Tibial nerve (tissue), 4 donors: ENCODE measurements at regions not wholly inside any gene's neighbourhood (a gene's known extent, or its start where the extent isn't known, plus 50 kb on each side); places are given as distances from the start of the nearest gene placed in this dataset.

Experiments
- DNase-seq, 2 donors: peaks; one replicate each; pipeline ENCODE4 v3.0.0-alpha.2; 2019; ENCODE audit warnings: low spot score in 2 of 2
- H3K27ac ChIP-seq, 4 donors: fragments of 200-600 bp; sonication (generic) in 3 of 4; one replicate each; pipeline ENCODE4 v1.5.1; 2017 to 2019; ENCODE audit warnings: mild to moderate bottlenecking in 1 of 4
- H3K27me3 ChIP-seq, 2 donors: fragments of 200-600 bp; sonication (generic) in 1 of 2; one replicate each; pipeline versions ENCODE4 v1.5.1 to v1.6.0; 2017 to 2019
- H3K36me3 ChIP-seq, 3 donors: fragments of 200-600 bp; sonication (generic); one replicate each; pipeline ENCODE4 v1.5.1; 2018 to 2019
- H3K4me1 ChIP-seq, 4 donors: fragments of 200-600 bp; sonication (generic) in 3 of 4; one replicate each; pipeline ENCODE4 v1.5.1; 2017 to 2019
- H3K4me3 ChIP-seq, 4 donors: fragments of 200-600 bp; sonication (generic) in 3 of 4; one replicate each; pipeline ENCODE4 v1.5.1; 2017 to 2019; ENCODE audit warnings: mild to moderate bottlenecking in 1 of 4, moderate library complexity in 1 of 4
- H3K9me3 ChIP-seq, 4 donors: fragments of 200-600 bp; sonication (generic) in 3 of 4; one replicate each; pipeline ENCODE4 v1.5.1; 2017 to 2019
- EP300 ChIP-seq, 2 donors: sonication (generic); formaldehyde crosslinking; IDR thresholded peaks; one replicate each; pipeline ENCODE4 v1.6.1; 2017; ENCODE audit warnings: antibody characterized with exemption in 2 of 2, mild to moderate bottlenecking in 1 of 2
- POLR2A ChIP-seq, 2 donors: fragments of 450-650 bp; IDR thresholded peaks; one replicate each; pipeline ENCODE4 v1.6.1; 2017; ENCODE audit warnings: antibody characterized with exemption in 2 of 2, mild to moderate bottlenecking in 2 of 2, moderate library complexity in 2 of 2
- WGBS, 2 donors: methylation state at CpG; one replicate each; pipeline ENCODE4 v1.1.5; 2018; 5-methylcytosine and 5-hydroxymethylcytosine counted together
- TF ChIP-seq, protein P1 (sequence below), 5 experiments: fragments of 200-600 bp in 3 of 5; fragments of 450-650 bp in 2 of 5; sonication (generic) in 3 of 5; IDR thresholded peaks; one replicate each; pipeline ENCODE4 v1.5.1; 2016 to 2019; ENCODE audit warnings: antibody characterized with exemption in 5 of 5, mild to moderate bottlenecking in 3 of 5, moderate library complexity in 2 of 5

DNA sequence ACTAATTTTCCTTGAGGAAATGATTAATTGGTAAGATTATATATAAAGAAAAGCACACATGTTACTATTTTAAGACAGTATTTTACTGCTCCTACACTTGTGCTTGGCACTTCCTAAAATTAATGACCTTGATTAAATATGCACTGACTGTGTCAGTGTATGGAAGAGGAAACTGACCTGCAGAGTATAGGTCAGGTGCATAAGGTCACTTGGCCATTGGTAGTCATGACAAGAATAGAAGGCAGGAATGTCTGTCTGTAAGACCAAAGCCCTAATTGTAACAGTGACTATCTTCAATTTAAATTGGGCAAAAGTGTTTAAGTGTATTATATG lies 128.0 kb upstream of the KCNK2 start:
- Histone ChIP-seq H3K9me3 (no peaks in the 10 kb centered on the region), H3K4me3 (no peak overlapping the region), H3K27me3 (no peaks in the 10 kb centered on the region), H3K27ac (no peak overlapping the region), H3K36me3 (no peaks in the 10 kb centered on the region), H3K4me1 (no peaks in the 10 kb centered on the region)
- DNase-seq: no peak
- TF ChIP-seq, protein P1, sequence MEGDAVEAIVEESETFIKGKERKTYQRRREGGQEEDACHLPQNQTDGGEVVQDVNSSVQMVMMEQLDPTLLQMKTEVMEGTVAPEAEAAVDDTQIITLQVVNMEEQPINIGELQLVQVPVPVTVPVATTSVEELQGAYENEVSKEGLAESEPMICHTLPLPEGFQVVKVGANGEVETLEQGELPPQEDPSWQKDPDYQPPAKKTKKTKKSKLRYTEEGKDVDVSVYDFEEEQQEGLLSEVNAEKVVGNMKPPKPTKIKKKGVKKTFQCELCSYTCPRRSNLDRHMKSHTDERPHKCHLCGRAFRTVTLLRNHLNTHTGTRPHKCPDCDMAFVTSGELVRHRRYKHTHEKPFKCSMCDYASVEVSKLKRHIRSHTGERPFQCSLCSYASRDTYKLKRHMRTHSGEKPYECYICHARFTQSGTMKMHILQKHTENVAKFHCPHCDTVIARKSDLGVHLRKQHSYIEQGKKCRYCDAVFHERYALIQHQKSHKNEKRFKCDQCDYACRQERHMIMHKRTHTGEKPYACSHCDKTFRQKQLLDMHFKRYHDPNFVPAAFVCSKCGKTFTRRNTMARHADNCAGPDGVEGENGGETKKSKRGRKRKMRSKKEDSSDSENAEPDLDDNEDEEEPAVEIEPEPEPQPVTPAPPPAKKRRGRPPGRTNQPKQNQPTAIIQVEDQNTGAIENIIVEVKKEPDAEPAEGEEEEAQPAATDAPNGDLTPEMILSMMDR (IDR thresholded peaks at IDR 0.05): no peak
- TF ChIP-seq POLR2A (IDR thresholded peaks at IDR 0.05) (no peak), EP300 (IDR thresholded peaks at IDR 0.05) (no peak)

DNA sequence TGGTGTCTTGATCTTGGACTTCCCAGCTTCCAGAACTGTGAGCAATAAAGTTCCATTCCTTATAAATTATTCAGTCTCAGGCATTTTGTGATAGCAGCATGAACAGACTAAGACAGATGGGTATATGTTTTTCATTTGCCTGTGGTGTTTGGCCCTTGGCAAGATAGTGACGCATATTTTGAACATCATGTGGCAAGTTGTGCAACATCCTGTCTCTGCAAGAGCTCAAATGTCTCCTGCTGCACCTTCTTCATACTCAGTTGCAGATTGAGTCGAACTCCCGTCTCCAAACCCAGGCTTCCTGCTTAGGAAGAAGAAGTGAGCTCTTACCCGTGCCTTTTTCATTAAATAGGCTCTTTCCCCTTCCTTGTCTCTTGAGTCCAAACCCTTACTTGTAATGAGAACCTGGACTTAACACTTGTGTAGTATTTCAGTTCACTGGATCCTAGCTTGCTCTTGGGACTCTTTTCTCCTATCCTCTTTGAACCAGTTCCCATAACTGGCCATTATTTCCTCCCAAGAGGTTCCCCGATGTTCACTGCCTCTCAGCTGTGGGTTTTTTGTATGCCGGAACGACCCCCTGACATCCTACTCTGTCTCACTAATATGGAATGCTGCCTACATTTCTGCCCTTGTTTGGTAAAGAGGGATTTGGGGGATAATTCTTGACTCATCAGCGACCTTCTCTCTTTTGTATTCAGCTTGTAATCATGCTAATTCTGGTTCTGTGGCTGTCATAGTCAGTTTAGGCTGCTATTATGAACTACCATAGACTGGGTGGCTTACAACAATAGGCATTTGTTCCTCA lies 125.0 kb upstream of the KCNK2 start:
- Histone ChIP-seq H3K9me3 (no peaks in the 10 kb centered on the region), H3K36me3 (no peaks in the 10 kb centered on the region), H3K4me3 (no peak overlapping the region), H3K27me3 (no peaks in the 10 kb centered on the region), H3K4me1 (no peaks in the 10 kb centered on the region), H3K27ac (peak overlapping the region in 2 of 4 donors; percentile 34 to 72)
- DNase-seq: peak in 1 of 2 donors; percentile 64
- no peak for TF ChIP-seq POLR2A (IDR thresholded peaks at IDR 0.05)
- peak in 1 of 2 donors; percentile 54 for TF ChIP-seq EP300 (IDR thresholded peaks at IDR 0.05)
- TF ChIP-seq, protein P1 (IDR thresholded peaks at IDR 0.05): no peak
- 48 to 50% methylated on average over 8 of the region's 8 CpGs for WGBS, 2 donors

DNA sequence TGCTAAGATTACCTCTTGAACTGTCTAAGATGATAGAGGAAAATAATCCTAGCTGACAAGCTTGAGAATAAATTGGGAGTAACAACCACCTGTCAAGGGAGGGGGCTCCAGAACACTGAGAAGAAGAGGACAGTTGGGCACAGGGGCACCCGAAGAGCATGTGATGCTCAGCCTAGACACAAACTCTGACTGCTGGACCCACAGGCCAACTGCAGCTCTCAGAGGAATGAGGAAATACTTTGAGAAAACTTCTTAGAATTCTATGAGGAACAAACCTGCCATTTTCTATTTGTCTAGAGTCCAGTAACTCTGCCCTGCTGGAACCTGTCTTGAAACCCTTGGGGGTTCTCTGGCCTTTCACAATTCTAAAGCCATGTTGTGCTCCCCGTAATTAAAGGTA lies 124.1 kb upstream of the KCNK2 start:
- H3K27me3 ChIP-seq: no peaks in the 10 kb centered on the region
- no peak overlapping the region for H3K4me3 ChIP-seq
- no peaks in the 10 kb centered on the region for H3K9me3 ChIP-seq
- 87 to 90% methylated on average over 2 of the region's 2 CpGs for WGBS, 2 donors
- no peaks in the 10 kb centered on the region for H3K36me3 ChIP-seq
- no peak for DNase-seq
- no peaks in the 10 kb centered on the region for H3K4me1 ChIP-seq
- TF ChIP-seq, protein P1 (IDR thresholded peaks at IDR 0.05): no peak
- TF ChIP-seq POLR2A (IDR thresholded peaks at IDR 0.05) (no peak), EP300 (IDR thresholded peaks at IDR 0.05) (no peak)
- H3K27ac ChIP-seq: peak overlapping the region in 1 of 4 donors; percentile 25

DNA sequence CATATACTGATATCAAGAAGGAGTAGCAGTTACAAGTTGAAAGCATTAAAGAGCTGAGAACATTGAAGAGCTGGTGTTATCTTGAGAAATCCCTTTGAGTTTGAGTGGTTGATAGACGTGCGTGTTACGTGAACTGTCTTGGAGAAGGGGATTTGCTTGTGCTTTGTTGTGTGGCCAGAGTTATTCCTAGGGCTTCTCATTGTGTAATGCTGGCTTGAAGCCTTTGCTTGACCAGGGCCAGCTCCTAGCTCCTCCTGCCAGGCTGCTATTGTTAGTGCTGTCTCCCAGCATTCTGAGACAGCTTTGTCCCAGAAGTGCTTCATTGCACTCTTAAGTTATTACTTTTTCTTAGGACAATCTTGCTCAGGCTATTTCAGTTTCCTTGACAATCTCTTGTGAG lies 116.2 kb upstream of the KCNK2 start:
- TF ChIP-seq EP300 (IDR thresholded peaks at IDR 0.05): no peak
- no peak for TF ChIP-seq POLR2A (IDR thresholded peaks at IDR 0.05)
- TF ChIP-seq, protein P1 (IDR thresholded peaks at IDR 0.05): no peak

DNA sequence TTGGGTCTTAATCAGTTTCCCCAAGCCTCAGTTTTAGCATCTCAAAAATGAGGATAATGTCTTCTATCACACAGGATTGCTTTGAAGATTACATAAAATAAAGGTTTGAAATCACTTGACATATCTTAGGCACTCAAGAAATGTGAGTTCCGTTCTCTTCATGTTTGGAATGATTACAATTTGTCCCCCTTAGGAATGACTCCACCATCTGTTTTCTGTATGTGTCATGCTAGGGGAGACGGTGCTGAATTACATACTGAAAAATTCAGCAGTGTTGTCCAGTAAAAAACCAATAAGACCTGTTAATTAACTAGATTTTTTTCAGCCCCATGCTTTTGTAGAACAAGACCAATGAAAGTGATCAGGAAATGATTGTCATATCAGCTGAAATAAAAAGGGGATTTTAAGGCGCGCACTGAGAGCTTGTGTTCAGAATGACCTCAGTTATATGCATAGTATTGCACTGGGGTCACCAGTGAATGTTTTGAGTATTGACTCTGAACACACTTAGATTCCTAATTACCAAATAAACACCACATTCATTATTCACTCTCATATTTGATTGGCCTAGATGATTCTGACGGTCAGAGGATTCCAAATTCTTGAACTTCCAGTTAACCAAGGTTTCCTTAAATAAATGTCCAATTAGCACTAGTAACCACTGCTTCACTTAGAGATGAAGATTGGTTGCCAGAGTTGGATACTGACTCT lies 114.5 kb upstream of the KCNK2 start:
- Histone ChIP-seq H3K4me3 (no peak overlapping the region), H3K4me1 (no peaks in the 10 kb centered on the region), H3K27ac (no peak overlapping the region), H3K9me3 (no peaks in the 10 kb centered on the region), H3K36me3 (no peaks in the 10 kb centered on the region), H3K27me3 (no peaks in the 10 kb centered on the region)
- TF ChIP-seq, protein P1 (IDR thresholded peaks at IDR 0.05): no peak
- TF ChIP-seq POLR2A (IDR thresholded peaks at IDR 0.05) (no peak), EP300 (IDR thresholded peaks at IDR 0.05) (no peak)
- DNase-seq: no peak
- 70 to 75% methylated on average over 5 of the region's 5 CpGs for WGBS, 2 donors

More for the DNA sequence above, 116.2 kb upstream of the KCNK2 start:
- Histone ChIP-seq H3K4me1 (no peaks in the 10 kb centered on the region), H3K27ac (no peak overlapping the region), H3K9me3 (no peaks in the 10 kb centered on the region), H3K4me3 (no peak overlapping the region), H3K27me3 (no peaks in the 10 kb centered on the region), H3K36me3 (no peaks in the 10 kb centered on the region)
- WGBS, 2 donors: 55 to 76% methylated on average over 3 of the region's 3 CpGs
- no peak for DNase-seq
